ENCODE measurements at regions not wholly inside any gene's neighbourhood (a gene's known extent, or its start where the extent isn't known, plus 50 kb on each side); places are given as distances from the start of the nearest gene placed in this dataset.

- no peak overlapping the region for H2AFZ ChIP-seq
- no peak for DNase-seq (ENCODE audit: low spot score)
- H3K36me3 Mint-ChIP-seq (ENCODE audit: low read depth) = no peaks in the 10 kb centered on the region
Observed at GRCh38 chr4:29310252-29310651, 1409.9 kb upstream of the PCDH7 start.

More at GRCh38 chr4:29310252-29310651, 1409.9 kb upstream of the PCDH7 start:
- no peak overlapping the region for H3K27ac ChIP-seq (ENCODE audit: low read depth)
- no peak overlapping the region for H3K27ac Mint-ChIP-seq
- H3K9me2 ChIP-seq (ENCODE audit: insufficient read depth) = no peaks in the 10 kb centered on the region; the same call in 1 of the 2 replicates
- no peaks in the 10 kb centered on the region for H3K27me3 Mint-ChIP-seq (ENCODE audit: insufficient read depth, low read depth, poor library complexity)
- no peaks in the 10 kb centered on the region for H3K4me1 Mint-ChIP-seq
- H3K4me3 Mint-ChIP-seq = no peak overlapping the region
- H3K4me3 ChIP-seq = no peak overlapping the region
- H4K20me1 ChIP-seq (replicated peaks; ENCODE audit: insufficient read depth) = no peaks in the 10 kb centered on the region
- no peaks in the 10 kb centered on the region for H3K79me2 ChIP-seq (replicated peaks; ENCODE audit: insufficient read depth)
- no peak for TF ChIP-seq REST (IDR thresholded peaks at IDR 0.05; ENCODE audit: unreplicated experiment)
- no peak for TF ChIP-seq EZH2phosphoT487 (IDR thresholded peaks at IDR 0.05; ENCODE audit: unreplicated experiment)
- no peak for TF ChIP-seq NANOG (IDR thresholded peaks at IDR 0.05; ENCODE audit: borderline replicate concordance)
- TF ChIP-seq EZH2 (IDR thresholded peaks at IDR 0.05; ENCODE audit: low read depth, unreplicated experiment) = no peak
- no peak for TF ChIP-seq CTCF (conservative IDR thresholded peaks at IDR 0.05; ENCODE audit: low read depth in 2 of 2)
- no peak for TF ChIP-seq ZNF462 (CRISPR knock-in tag; IDR thresholded peaks at IDR 0.05)
- TF ChIP-seq POLR2AphosphoS5 (IDR thresholded peaks at IDR 0.05; ENCODE audit: low read depth) = no peak
- TF ChIP-seq ZNF331 (CRISPR knock-in tag; IDR thresholded peaks at IDR 0.05; ENCODE audit: low read depth) = no peak
- TF ChIP-seq JUNB (IDR thresholded peaks at IDR 0.05; ENCODE audit: unreplicated experiment) = no peak
- TF ChIP-seq CREB1 (CRISPR knock-in tag; IDR thresholded peaks at IDR 0.05; ENCODE audit: low read depth) = no peak
- no peak for TF ChIP-seq STAT1 (IDR thresholded peaks at IDR 0.05; ENCODE audit: unreplicated experiment)
- TF ChIP-seq ZNF114 (CRISPR knock-in tag; IDR thresholded peaks at IDR 0.05) = no peak
- TF ChIP-seq ETS1 (IDR thresholded peaks at IDR 0.05) = no peak
- H3K4me2 ChIP-seq = no peak overlapping the region
- no peak for ATAC-seq
- no peaks in the 10 kb centered on the region for H3F3A ChIP-seq (replicated peaks; ENCODE audit: low read depth)
- H3K27me3 ChIP-seq (ENCODE audit: insufficient read depth) = no peaks in the 10 kb centered on the region
- H3K9me3 Mint-ChIP-seq = no peaks in the 10 kb centered on the region
- H3K4me1 ChIP-seq (ENCODE audit: insufficient read depth) = no peaks in the 10 kb centered on the region
- no peaks in the 10 kb centered on the region for H3K36me3 ChIP-seq (ENCODE audit: insufficient read depth)
